ENCODE measurements at regions not wholly inside any gene's neighbourhood (a gene's known extent, or its start where the extent isn't known, plus 50 kb on each side); places are given as distances from the start of the nearest gene placed in this dataset.

DNA sequence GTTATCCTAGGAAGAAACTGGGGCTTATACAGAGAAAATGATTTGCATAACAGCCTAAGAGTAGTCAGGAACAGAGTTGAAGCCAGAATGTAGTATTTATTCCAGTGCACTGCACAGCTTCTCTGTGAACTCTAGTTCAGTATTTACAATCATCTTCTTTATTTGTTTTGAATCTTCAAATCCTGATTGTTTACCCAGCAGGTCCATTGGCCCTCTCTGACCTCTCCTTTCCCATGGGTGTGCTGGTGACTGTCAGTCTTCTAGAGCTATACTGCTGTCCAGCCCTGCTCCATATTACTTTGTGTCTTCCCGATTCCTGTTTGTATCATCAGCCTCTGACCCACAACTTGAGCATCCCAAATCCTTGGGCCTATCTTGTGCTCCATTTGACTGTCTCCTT, 301.9 kb upstream of the HS3ST1 start:
- TF ChIP-seq POLR2A (IDR thresholded peaks at IDR 0.05) (no peak), CTCF (IDR thresholded peaks at IDR 0.05) (no peak), EP300 (IDR thresholded peaks at IDR 0.05) (no peak)

Data from tibial nerve (tissue), 4 donors.